GM12874 (cell line): ENCODE measurements at regions not wholly inside any gene's neighbourhood (a gene's known extent, or its start where the extent isn't known, plus 50 kb on each side); places are given as distances from the start of the nearest gene placed in this dataset.

Experiments
- TF ChIP-seq, protein P1 (sequence below): IDR thresholded peaks from 2 replicates; pipeline ENCODE4 v1.5.1; 2011; ENCODE audit warnings: low read depth, mild to moderate bottlenecking, control low read depth, low read length, moderate library complexity; ENCODE audit not compliant: insufficient read depth

DNA sequence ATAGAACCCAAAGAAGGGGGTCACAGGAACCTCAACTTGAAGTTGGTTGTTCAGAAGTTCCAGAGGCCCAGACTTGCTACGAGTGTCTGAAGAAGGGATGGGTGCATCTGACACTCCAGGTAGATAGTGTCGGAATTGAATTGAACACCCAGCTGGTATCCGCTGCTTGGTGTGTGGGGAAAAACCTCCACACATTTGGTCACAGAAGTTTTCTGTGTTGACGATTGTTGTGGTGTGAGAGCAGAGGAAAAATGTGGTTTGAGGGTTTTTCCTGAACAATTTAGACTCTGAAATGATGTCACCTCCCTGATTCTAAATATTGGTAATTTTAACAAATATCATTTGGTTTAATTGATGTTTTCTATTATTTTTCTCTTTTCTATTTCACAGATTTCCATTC, 218.8 kb upstream of the CTNNB1 start:
- TF ChIP-seq, protein P1, sequence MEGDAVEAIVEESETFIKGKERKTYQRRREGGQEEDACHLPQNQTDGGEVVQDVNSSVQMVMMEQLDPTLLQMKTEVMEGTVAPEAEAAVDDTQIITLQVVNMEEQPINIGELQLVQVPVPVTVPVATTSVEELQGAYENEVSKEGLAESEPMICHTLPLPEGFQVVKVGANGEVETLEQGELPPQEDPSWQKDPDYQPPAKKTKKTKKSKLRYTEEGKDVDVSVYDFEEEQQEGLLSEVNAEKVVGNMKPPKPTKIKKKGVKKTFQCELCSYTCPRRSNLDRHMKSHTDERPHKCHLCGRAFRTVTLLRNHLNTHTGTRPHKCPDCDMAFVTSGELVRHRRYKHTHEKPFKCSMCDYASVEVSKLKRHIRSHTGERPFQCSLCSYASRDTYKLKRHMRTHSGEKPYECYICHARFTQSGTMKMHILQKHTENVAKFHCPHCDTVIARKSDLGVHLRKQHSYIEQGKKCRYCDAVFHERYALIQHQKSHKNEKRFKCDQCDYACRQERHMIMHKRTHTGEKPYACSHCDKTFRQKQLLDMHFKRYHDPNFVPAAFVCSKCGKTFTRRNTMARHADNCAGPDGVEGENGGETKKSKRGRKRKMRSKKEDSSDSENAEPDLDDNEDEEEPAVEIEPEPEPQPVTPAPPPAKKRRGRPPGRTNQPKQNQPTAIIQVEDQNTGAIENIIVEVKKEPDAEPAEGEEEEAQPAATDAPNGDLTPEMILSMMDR = no peak

GRCh38 chr3:40985195-40985594, 214.1 kb upstream of the CTNNB1 start:
- TF ChIP-seq, protein P1 = no peak

GRCh38 chr3:40988468-40988867, 210.8 kb upstream of the CTNNB1 start:
- TF ChIP-seq, protein P1 = no peak

GRCh38 chr3:40989141-40990061, 209.9 kb upstream of the CTNNB1 start:
- TF ChIP-seq, protein P1 = no peak

- TF ChIP-seq, protein P1 = no peak
Observed at GRCh38 chr3:40990062-40990456, 209.2 kb upstream of the CTNNB1 start.

- TF ChIP-seq, protein P1 = no peak
Observed at GRCh38 chr3:40992023-40992422, 207.3 kb upstream of the CTNNB1 start.

DNA sequence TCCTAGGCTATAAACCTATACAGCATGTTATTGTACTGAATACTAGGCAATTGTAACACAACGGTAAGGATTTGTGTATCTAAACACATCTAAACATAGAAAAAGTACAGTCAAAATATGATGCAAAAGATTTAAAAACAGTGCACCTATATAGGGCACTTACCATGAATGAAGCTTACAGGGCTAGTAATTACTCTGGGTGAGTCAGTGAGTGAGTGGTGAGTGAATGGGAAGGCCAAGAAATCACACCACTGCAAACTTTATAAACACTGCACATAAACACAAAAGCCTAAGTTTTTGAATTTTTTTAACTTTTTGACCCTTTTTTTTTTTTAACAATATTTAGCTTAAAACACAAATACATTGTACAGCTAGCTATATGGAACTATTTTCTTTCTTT, 204.7 kb upstream of the CTNNB1 start:
- TF ChIP-seq, protein P1 = no peak
